ENCODE measurements at regions not wholly inside any gene's neighbourhood (a gene's known extent, or its start where the extent isn't known, plus 50 kb on each side); places are given as distances from the start of the nearest gene placed in this dataset.

GRCh38 chr5:106172681-106173532 lies 1497.8 kb downstream of the EFNA5 start:
- no peak for DNase-seq

DNA sequence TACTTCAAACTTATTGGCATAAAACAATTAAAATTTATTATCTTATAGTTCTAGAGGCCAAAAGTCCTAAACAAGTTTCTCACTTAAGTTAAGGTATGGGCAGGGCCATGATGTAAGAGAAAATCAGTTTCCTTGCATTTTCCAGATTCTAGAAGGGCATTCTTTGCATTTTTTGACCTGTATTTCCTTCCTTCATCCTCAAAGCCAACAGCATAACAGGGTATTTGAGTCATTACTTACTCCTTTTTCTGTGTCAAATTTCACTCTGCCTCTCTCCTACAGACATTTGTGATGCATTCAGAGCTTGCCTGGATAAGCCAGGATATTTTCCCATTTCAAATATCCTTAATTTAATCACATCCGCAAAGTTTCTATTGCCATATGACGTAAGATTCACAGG lies 1499.0 kb downstream of the EFNA5 start:
- no peak for DNase-seq

- no peak for DNase-seq
These were observed 1499.6 kb downstream of the EFNA5 start for GRCh38 chr5:106171132-106171531.

GRCh38 chr5:106167766-106168165 lies 1503.0 kb downstream of the EFNA5 start:
- DNase-seq: no peak

GRCh38 chr5:106163233-106163632 lies 1507.5 kb downstream of the EFNA5 start:
- DNase-seq: no peak

- no peak for DNase-seq
These were observed 1511.1 kb downstream of the EFNA5 start for GRCh38 chr5:106159616-106160015.

DNA sequence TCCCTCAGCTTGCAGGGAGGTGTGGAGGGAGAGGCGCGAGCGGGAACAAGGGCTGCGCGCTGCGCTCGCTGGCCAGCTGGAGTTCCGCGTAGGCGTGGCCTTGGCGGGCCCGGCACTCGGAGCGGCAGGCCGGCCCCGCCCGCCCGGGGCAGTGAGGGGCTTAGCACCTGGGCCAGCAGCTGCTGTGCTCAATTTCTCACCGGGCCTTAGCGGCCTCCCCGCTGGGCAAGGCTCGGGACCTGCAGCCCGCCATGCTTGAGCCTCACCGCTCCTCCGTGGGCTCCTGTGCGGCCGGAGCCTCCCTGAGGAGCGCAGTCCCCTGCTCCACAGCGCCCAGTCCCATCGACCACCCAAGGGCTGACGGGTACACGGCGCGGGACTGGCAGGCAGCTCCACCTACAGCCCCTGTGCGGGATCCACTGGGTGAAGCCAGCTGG lies 1516.4 kb downstream of the EFNA5 start:
- no peak for DNase-seq

- DNase-seq: no peak
These were observed 1518.2 kb downstream of the EFNA5 start for GRCh38 chr5:106152569-106152968.

- DNase-seq: no peak
These were observed 1528.6 kb downstream of the EFNA5 start for GRCh38 chr5:106142116-106142515.

- DNase-seq: no peak
These were observed 1530.6 kb downstream of the EFNA5 start for GRCh38 chr5:106140101-106140500.

DNA sequence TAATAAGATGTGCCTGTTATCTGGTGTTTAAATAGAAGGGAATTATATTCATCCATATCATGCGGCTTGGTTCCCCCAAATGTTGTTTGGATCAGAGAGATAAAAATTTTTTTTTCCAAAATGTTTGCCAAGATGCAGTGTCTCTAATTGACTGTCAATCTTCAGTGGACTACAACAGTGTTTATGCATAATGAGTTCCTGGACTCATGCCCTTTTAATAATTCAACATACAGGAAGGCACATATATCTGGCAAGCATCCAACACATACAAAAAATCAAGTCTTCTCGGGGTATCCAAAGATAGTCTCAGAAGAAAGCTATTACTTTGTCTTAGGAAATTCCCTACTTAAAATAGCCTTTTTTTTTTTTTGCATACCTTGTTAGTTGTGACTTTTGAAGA lies 1534.7 kb downstream of the EFNA5 start:
- no peak for DNase-seq

DNA sequence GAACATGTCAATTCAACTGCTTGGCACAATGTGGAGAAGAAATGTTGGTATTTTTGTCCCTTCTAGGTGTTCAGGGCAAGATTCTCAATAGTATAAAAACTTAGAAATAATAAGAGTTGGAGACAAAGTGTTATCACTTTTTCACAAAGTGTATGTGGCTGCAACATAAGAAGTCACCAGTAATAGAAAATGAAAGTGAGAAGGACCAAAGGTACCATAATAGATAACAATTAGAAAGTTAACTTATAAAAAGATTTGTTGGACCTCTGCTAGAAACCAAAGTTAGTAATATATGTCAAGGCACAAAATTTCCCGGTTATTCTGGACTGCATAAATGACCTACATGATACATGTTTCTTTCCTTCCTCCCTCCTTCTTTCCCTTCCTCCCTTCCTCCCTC lies 1535.3 kb downstream of the EFNA5 start:
- no peak for DNase-seq

GRCh38 chr5:106134549-106134948 lies 1536.2 kb downstream of the EFNA5 start:
- DNase-seq: no peak

GRCh38 chr5:106127985-106128384 lies 1542.8 kb downstream of the EFNA5 start:
- DNase-seq: no peak

- no peak for DNase-seq
These were observed 1543.4 kb downstream of the EFNA5 start for GRCh38 chr5:106127341-106127781.

GRCh38 chr5:106121972-106122605 lies 1548.6 kb downstream of the EFNA5 start:
- no peak for DNase-seq

- no peak for DNase-seq
These were observed 1554.1 kb downstream of the EFNA5 start for GRCh38 chr5:106116682-106117081.

GRCh38 chr5:106113922-106114321 lies 1556.8 kb downstream of the EFNA5 start:
- DNase-seq: no peak

DNA sequence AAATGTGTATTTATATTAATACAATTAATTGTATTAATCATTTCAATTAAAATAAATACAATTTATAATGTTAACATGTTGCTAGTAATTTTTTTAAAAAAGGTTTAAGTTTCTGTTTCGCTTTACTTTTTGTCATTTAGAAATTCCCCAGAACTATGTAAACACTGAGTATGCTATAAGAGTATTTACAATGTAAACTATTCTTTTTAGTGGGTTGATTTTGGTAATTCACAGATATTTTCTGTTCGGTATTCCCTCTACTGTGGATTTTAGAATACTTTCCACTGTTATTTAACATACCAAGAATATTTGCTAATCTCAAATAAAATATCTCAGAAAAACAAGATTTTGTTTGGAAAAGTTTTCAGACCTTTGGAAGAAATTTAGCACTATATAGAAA lies 1564.4 kb downstream of the EFNA5 start:
- no peak for DNase-seq

GRCh38 chr5:106097340-106097739 lies 1573.4 kb downstream of the EFNA5 start:
- DNase-seq: no peak

DNA sequence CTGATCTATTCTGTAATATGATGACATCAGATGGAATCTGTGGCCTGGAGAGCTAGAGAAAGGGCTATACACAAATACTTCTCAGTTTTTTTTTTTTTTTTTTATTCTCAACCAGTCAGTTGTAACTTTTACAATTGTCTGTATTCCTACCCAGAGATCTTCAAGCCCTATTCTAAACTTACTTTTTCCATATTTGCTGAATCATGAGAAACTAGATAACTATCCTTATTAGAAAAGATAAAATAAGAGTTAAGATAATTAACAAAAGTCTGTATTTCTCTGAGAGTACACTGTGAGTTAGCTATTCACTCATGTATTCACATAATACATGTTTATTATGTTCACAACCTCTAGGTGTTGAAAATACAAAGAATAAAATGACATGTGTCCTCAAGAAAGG lies 1575.9 kb downstream of the EFNA5 start:
- no peak for DNase-seq

- DNase-seq: no peak
These were observed 1576.5 kb downstream of the EFNA5 start for GRCh38 chr5:106094204-106094607.

GRCh38 chr5:106093134-106093533 lies 1577.6 kb downstream of the EFNA5 start:
- no peak for DNase-seq

- no peak for DNase-seq
These were observed 1578.3 kb downstream of the EFNA5 start for GRCh38 chr5:106092455-106092854.
